Neural cell (in vitro differentiated cells): ENCODE measurements at regions not wholly inside any gene's neighbourhood (a gene's known extent, or its start where the extent isn't known, plus 50 kb on each side); places are given as distances from the start of the nearest gene placed in this dataset.

Experiments used
- H2AFZ ChIP-seq: fragments of 200-600, 300-800 bp; sonication (generic), shearing (Covaris generic); 2 replicates; pipeline ENCODE4 v1.6.0; 2014; ENCODE audit warnings: low read depth, mild to moderate bottlenecking, antibody characterized with exemption, low read length, moderate library complexity
- H3F3A ChIP-seq: fragments of 200-600 bp; shearing (Covaris generic); 2 replicates; pipeline ENCODE4 v1.6.1; 2016; ENCODE audit warnings: mild to moderate bottlenecking, moderate library complexity, mixed read lengths, antibody characterized with exemption, low read length; ENCODE audit not compliant: insufficient read depth, poor library complexity, severe bottlenecking
- H3K27ac ChIP-seq: fragments of 200-600, 300-800 bp; sonication (generic), shearing (Covaris generic); 2 replicates; pipeline ENCODE4 v1.5.1; 2014; ENCODE audit warnings: mild to moderate bottlenecking, low read length, moderate library complexity
- H3K27me3 ChIP-seq: fragments of 300-800, 200-600 bp; sonication (generic), shearing (Covaris generic); 2 replicates; pipeline ENCODE4 v1.6.0; 2014; ENCODE audit warnings: mild to moderate bottlenecking, low read depth, low read length, moderate library complexity; ENCODE audit not compliant: insufficient read depth
- H3K36me3 ChIP-seq: fragments of 300-800, 200-600 bp; sonication (generic), shearing (Covaris generic); 2 replicates; pipeline ENCODE4 v1.5.1; 2014; ENCODE audit warnings: mild to moderate bottlenecking, antibody characterized with exemption, low read length, moderate library complexity; ENCODE audit not compliant: insufficient read depth
- H3K4me2 ChIP-seq: fragments of 300-800, 200-600 bp; sonication (generic), shearing (Covaris generic); 2 replicates; pipeline ENCODE4 v1.6.0; 2014; ENCODE audit warnings: mild to moderate bottlenecking, low read length
- H3K4me3 ChIP-seq: fragments of 300-800, 200-600 bp; sonication (generic), shearing (Covaris generic); 2 replicates; pipeline ENCODE4 v1.5.1; 2014; ENCODE audit warnings: mild to moderate bottlenecking, low read length, moderate library complexity
- H3K79me2 ChIP-seq: fragments of 200-600 bp; shearing (Covaris generic); replicated peaks from 2 replicates; pipeline ENCODE4 v1.6.0; 2014; ENCODE audit warnings: mild to moderate bottlenecking, low read length, moderate library complexity; ENCODE audit not compliant: insufficient read depth
- H3K9ac ChIP-seq: fragments of 300-800, 200-600 bp; sonication (generic), shearing (Covaris generic); 2 replicates; pipeline ENCODE4 v1.6.1; 2016; ENCODE audit warnings: mild to moderate bottlenecking, low read length, mixed read lengths
- H3K9me2 ChIP-seq: fragments of 200-600 bp; shearing (Covaris generic); 2 replicates; pipeline ENCODE4 v1.6.1; 2016; ENCODE audit warnings: mild to moderate bottlenecking, low read length, mixed read lengths; ENCODE audit not compliant: insufficient read depth
- H3K9me3 ChIP-seq: fragments of 200-600, 300-800 bp; sonication (generic), shearing (Covaris generic); 2 replicates; pipeline ENCODE4 v1.6.1; 2016; ENCODE audit warnings: mild to moderate bottlenecking, mixed run types, low read length, moderate library complexity, mixed read lengths
- H4K20me1 ChIP-seq: fragments of 200-600 bp; shearing (Covaris generic); 2 replicates; pipeline ENCODE4 v1.6.1; 2016; ENCODE audit warnings: mild to moderate bottlenecking, mixed run types; ENCODE audit not compliant: insufficient read depth
- CTCF ChIP-seq: fragments of 450-650 bp; IDR thresholded peaks from 2 replicates; pipeline ENCODE4 v1.5.1; 2014; ENCODE audit warnings: antibody characterized with exemption, mild to moderate bottlenecking, moderate library complexity; ENCODE audit not compliant: poor library complexity, severe bottlenecking
- EP300 ChIP-seq: fragments of 450-650 bp; conservative IDR thresholded peaks from 2 replicates; pipeline ENCODE4 v1.6.1; 2014; ENCODE audit warnings: antibody characterized with exemption, mild to moderate bottlenecking, moderate library complexity; ENCODE audit not compliant: poor library complexity, severe bottlenecking
- EZH2 ChIP-seq: fragments of 200-600, 300-800 bp; shearing (Covaris generic), sonication (generic); IDR thresholded peaks from 2 replicates; pipeline ENCODE4 v1.6.1; 2014; ENCODE audit warnings: antibody characterized with exemption, low read length, borderline replicate concordance, mild to moderate bottlenecking; ENCODE audit not compliant: insufficient read depth, poor library complexity, severe bottlenecking
- MXI1 ChIP-seq: fragments of 450-650 bp; conservative IDR thresholded peaks from 2 replicates; pipeline ENCODE4 v1.6.1; 2014; ENCODE audit warnings: antibody characterized with exemption, mild to moderate bottlenecking; ENCODE audit not compliant: poor library complexity, severe bottlenecking
- POLR2AphosphoS5 ChIP-seq: IDR thresholded peaks from 2 replicates; pipeline ENCODE4 v1.6.1; 2012
- RAD21 ChIP-seq: fragments of 450-650 bp; conservative IDR thresholded peaks from 2 replicates; pipeline ENCODE4 v1.6.1; 2014; ENCODE audit warnings: antibody characterized with exemption, mild to moderate bottlenecking, moderate library complexity
- REST ChIP-seq: IDR thresholded peaks from 2 replicates; pipeline ENCODE4 v1.6.1; 2012; ENCODE audit warnings: borderline replicate concordance
- SMC3 ChIP-seq: fragments of 450-650 bp; conservative IDR thresholded peaks from 2 replicates; pipeline ENCODE4 v1.6.1; 2014; ENCODE audit warnings: antibody characterized with exemption, mild to moderate bottlenecking, moderate library complexity; ENCODE audit not compliant: poor library complexity
- TAF1 ChIP-seq: IDR thresholded peaks from 2 replicates; pipeline ENCODE4 v1.6.1; 2012; ENCODE audit warnings: low read depth

GRCh38 chr18:44298566-44298965 lies 382.1 kb upstream of the SETBP1 start:
- Histone ChIP-seq H2AFZ (no peak overlapping the region), H3K9ac (no peak overlapping the region), H3K36me3 (no peaks in the 10 kb centered on the region), H3K27ac (no peak overlapping the region), H4K20me1 (no peaks in the 10 kb centered on the region), H3K9me3 (no peaks in the 10 kb centered on the region), H3K4me3 (no peak overlapping the region), H3K9me2 (no peaks in the 10 kb centered on the region), H3K79me2 (no peaks in the 10 kb centered on the region), H3K4me2 (no peak overlapping the region), H3F3A (no peaks in the 10 kb centered on the region), H3K27me3 (no peaks in the 10 kb centered on the region)
- TF ChIP-seq EZH2 (no peak), TAF1 (no peak), RAD21 (no peak), POLR2AphosphoS5 (no peak), SMC3 (no peak), REST (no peak), MXI1 (no peak), CTCF (no peak), EP300 (no peak)

- Histone ChIP-seq H3K4me2 (no peak overlapping the region), H3K27ac (no peak overlapping the region), H3K9me3 (no peaks in the 10 kb centered on the region), H2AFZ (no peak overlapping the region), H3K9ac (no peak overlapping the region), H3K27me3 (no peaks in the 10 kb centered on the region), H4K20me1 (no peaks in the 10 kb centered on the region), H3K79me2 (no peaks in the 10 kb centered on the region), H3K4me3 (no peak overlapping the region), H3K36me3 (no peaks in the 10 kb centered on the region), H3F3A (no peaks in the 10 kb centered on the region), H3K9me2 (no peaks in the 10 kb centered on the region)
- no peak for TF ChIP-seq RAD21
- TF ChIP-seq MXI1 = no peak
- no peak for TF ChIP-seq REST
- TF ChIP-seq EZH2 = no peak
- TF ChIP-seq SMC3 = no peak
- TF ChIP-seq TAF1 = no peak
- TF ChIP-seq EP300 = no peak
Measured at GRCh38 chr18:44309185-44309584, 371.5 kb upstream of the SETBP1 start.
